GM21576 (cell line): ENCODE measurements at regions not wholly inside any gene's neighbourhood (a gene's known extent, or its start where the extent isn't known, plus 50 kb on each side); places are given as distances from the start of the nearest gene placed in this dataset.
"Not testable (repeated sequence)": the region's sequence is repeated elsewhere in the genome, so short reads cannot be mapped to it uniquely, and the experiment has no call there.

ENCODE experiments used
- ATAC-seq: cut with Tn5 transposase; IDR thresholded peaks from one replicate; pipeline ENCODE4 v1.9.1; 2021; ENCODE audit warnings: mild to moderate bottlenecking, moderate library complexity; ENCODE audit not compliant: unreplicated experiment

DNA sequence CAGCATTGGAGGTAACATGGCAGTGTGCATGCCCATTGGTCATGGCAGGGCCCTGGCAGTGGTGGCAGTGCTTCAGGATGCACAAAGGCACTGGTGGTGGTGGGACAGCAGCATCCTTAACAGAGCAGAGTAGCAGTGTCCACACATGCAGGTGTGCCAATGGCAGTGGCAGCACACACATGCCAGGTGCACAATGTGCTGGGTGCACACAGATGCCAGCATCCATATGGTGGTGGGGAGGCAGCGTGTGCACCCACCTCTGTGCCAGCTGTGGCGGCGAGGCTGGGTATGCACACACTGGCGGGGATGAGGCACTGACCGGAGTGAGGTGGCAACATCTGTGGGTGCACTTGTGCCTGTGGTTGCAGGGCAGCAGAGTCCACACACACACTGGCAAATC, 150.6 kb downstream of the SI start:
- ATAC-seq = no peak

GRCh38 chr3:164918905-164919304, 159.4 kb downstream of the SI start:
- no peak for ATAC-seq

- no peak for ATAC-seq
Observed at GRCh38 chr3:164912916-164913315, 165.4 kb downstream of the SI start.

DNA sequence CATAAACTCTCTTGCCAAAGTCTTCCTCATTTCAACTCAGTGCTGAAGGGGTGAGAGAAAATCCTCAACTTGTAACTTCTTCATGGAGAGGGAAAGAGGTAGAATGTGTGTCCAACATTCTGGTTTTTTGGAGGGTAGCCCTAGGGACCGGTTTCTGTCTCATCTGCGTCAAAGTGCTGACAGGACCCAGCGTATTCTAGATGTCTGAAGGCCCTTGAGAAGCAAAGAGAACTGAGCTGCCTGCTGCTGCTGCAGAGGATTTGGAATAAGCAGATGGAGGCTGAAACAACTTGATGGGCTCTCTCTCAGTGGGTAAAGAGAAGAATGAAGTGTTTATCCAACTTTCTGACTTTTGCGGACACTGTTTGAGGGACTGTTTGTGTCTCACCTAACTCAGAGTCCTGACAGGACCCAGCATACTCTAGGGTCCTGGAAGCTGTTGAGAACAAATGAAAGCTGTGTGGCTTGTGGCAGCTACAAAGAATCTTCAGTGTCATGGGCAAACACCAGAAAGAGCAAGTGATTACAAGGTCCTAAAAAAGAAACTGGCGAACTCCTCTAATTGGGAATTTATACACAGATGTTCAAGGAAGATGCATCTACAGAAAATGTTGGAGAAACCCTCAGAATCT, 174.4 kb downstream of the SI start:
- ATAC-seq = no peak

- ATAC-seq = no peak
Observed at GRCh38 chr3:164897342-164897741, 181.0 kb downstream of the SI start.

DNA sequence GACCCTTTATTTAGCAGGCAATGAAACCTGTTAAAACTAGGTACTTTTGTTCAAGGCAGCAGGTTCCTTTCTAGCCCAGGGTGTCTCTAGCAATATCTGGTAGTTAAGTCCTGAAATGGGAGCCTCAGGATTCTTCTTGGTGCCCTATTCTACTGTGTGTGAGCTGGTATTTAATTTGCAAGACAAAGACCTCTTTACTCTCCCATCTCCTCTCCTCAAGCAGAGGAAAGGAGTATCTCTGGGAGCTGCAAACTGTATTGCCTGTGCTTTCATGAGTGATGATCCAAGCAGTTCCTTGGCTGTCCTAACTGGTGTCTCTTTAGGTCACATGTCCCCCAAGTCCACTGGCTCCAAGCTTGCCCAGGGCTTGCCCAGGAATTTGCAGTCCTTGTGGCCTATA, 188.2 kb downstream of the SI start:
- no peak for ATAC-seq

GRCh38 chr3:164883171-164883570, 195.1 kb downstream of the SI start:
- no peak for ATAC-seq

- no peak for ATAC-seq
Observed at GRCh38 chr3:164879201-164879600, 199.1 kb downstream of the SI start.

- no peak for ATAC-seq
Observed at GRCh38 chr3:164864454-164864853, 213.8 kb downstream of the SI start.

GRCh38 chr3:164852866-164853265, 225.4 kb downstream of the SI start:
- ATAC-seq = no peak

DNA sequence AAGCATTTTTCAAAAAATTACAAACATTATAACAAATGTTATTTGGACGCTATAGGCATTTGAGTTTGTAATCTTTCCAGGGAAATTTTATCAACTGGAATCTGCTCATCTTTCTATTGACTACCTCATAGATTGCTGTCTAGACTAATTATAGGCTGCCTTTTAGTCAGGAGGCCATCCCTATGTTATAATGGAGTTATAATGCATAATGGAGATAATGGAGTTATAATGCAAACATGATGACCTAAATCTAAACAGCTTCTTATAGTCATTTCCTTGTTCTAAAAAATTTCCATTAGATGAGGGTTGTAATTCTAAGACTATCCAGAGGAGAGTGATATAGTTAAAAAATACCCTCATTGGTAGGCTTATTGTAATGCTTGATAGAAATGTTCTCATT, 226.4 kb downstream of the SI start:
- ATAC-seq = no peak

DNA sequence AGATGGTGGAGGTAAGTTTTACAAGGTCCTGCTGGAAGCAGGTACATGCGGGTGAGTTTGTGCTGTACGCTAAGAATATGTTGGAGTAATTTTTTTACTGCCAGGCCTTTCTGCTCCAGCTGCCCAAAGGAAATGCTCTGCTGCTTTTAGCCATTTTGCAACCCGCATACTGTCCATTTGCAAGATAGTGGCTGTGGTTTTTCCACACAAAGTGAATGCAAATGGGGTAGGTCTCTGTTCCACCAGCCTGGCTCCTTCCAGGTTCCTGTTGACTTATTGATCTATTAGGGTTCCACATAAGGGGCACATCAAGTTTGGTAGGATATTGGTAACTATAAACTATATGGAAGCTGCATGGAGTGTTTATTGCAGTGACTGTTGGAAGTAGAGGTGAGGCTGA, 227.1 kb downstream of the SI start:
- no peak for ATAC-seq

DNA sequence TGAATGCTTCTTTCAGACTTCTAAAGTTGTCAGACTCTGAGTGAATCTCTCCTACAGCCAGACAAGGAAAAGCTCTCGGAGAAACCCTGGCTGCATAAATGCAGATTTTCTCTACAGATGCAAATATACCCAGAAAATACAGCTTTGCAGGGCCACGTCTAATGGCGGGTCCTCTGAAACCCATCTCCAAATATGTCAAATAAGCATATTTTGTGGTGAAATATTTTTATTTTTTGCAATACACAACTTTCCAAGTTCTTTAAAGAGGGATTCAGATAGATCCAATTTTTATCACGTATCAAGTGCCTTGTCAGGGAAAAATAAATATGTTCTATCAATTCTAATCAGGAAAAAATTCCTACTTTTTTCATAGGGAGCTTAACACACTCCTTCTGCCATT, 229.4 kb downstream of the SI start:
- ATAC-seq = no peak

DNA sequence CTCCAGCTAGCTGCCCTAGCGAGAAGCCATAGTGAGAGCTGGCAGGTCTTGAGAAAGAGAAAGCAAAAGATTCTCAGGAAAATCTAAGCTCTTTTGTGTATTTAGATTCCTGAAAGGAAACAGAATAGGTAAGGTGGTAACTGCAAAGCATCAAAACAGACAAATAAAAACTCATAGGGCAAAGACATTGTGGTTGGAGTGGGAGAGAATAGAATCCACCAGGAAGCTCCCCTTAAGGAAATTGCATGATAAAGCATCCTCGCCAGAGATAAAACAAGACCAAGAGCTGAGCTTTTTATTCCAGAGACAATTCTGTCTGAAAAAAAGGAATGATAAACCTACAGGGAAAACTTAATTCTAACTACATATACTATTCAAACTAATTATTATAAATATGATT, 232.6 kb downstream of the SI start:
- ATAC-seq = no peak

GRCh38 chr3:164832216-164832615, 246.1 kb downstream of the SI start:
- no peak for ATAC-seq

DNA sequence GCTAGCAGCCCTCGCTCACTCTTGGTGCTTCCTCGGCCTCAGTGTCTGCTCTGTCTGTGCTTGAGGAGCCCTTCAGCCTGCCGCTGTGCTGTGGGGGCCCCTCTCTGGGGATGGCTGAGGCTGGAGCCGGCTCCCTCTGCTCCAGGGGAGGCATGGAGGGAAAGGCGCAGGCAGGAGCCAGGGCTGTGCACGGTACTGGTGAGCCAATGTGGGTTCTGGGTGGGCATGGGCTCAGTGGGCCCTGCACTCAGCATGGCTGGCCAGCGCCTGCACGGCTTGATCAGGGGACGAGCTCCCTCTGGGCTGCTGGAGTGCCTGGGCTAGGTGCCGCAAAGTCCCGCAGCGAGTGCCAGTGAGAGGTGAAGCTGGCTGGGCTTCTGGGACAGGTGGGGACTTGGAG, 260.0 kb downstream of the SI start:
- no peak for ATAC-seq

- ATAC-seq = no peak
Observed at GRCh38 chr3:164814106-164814505, 264.2 kb downstream of the SI start.

DNA sequence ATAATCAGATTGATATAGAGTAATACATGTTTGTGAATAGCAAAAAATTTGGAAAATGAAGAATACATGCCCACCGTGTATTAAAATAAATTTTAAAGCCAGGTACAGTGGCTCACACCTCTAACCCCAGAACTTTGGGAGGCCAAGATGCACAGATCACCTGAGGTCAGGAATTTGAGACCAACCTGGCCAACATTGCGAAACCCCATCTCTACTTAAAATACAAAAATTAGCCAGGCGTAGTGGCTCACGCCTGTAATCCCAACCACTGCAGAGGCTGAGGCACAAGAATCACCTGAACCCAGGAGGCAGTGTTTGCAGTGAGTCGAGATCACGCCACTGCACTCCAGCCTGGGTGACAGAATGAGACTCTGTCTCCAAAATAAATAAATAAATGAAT, 266.3 kb downstream of the SI start:
- ATAC-seq = no peak

- no peak for ATAC-seq
Observed at GRCh38 chr3:164806188-164806587, 272.1 kb downstream of the SI start.

DNA sequence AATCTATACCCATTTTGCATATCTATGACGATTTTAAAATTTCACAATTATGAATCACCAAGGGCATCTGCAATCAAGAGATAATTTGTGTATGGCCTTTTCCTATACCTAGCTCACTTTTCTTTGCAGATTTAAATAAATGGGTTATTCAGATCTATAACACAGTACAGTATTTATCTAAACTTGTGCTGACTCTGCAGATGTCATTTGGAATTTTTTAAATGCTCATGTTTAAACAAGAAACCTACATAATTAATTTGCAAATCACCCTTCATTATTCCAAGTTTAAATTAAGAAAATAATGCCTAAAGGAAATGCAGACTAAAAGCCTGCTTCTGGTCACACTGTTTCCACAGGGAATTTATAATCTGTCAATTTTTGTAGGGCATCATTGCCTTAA, 284.2 kb downstream of the SI start:
- no peak for ATAC-seq

DNA sequence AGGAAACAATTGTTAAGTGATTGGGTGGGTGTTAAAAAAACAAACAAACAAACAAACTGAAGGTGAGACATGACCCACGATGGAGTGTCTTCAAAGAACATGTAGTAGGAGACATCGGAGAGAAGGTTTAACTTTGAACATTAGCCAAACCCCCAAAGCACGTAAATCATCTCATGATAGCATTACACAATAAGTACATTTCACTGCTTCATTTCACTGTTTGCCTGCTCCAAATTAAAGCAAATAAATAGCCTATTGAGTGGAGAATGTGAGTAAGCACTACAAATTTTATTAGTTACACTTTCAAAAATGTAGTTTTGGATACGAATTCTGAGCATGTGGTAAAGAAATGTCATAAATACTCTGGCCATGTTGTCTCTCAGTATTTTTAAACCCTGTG, 287.0 kb downstream of the SI start:
- ATAC-seq = no peak

DNA sequence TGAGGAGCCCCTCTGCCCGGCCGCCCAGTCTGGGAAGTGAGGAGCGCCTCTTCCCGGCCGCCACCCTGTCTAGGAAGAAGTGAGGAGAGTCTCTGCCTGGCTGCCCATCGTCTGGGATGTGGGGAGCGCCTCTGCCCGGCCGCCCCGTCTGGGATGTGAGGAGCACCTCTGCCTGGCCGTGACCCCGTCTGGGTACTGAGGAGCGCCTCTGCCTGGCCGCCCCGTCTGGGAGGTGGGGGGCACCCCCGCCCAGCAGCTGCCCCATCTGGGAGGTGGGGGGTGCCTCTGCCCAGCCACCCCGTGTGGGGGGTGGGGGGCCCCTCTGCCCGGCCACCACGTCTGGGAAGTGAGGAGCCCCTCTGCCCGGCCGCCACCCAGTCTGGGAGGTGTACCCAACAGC, 293.9 kb downstream of the SI start:
- not testable (repeated sequence) for ATAC-seq

- no peak for ATAC-seq
Observed at GRCh38 chr3:164781755-164782154, 296.5 kb downstream of the SI start.

GRCh38 chr3:164779816-164780215, 298.5 kb downstream of the SI start:
- ATAC-seq = no peak
